ENCODE measurements at regions not wholly inside any gene's neighbourhood (a gene's known extent, or its start where the extent isn't known, plus 50 kb on each side); places are given as distances from the start of the nearest gene placed in this dataset.

- TF ChIP-seq POLR2A (IDR thresholded peaks at IDR 0.05) (no peak), CTCF (IDR thresholded peaks at IDR 0.05) (no peak)
Observed at GRCh38 chr4:24006269-24006668, 116.4 kb upstream of the PPARGC1A start.
